H1 (cell line): ENCODE measurements at regions not wholly inside any gene's neighbourhood (a gene's known extent, or its start where the extent isn't known, plus 50 kb on each side); places are given as distances from the start of the nearest gene placed in this dataset.

Source experiments
- PHF8 ChIP-seq: fragments of 200-600 bp; sonication (generic); conservative IDR thresholded peaks from 2 replicates; pipeline ENCODE4 v1.7.1; 2012; ENCODE audit warnings: low read depth, mild to moderate bottlenecking, inconsistent platforms, low read length, moderate library complexity
- RFX5 ChIP-seq: IDR thresholded peaks from 2 replicates; pipeline ENCODE4 v1.6.1; 2011; ENCODE audit warnings: low read depth, low read length, improper control_type of control experiment, borderline replicate concordance
- SP2 ChIP-seq: IDR thresholded peaks from 2 replicates; pipeline ENCODE4 v1.6.1; 2012; ENCODE audit warnings: mild to moderate bottlenecking, low read length, inconsistent platforms
- TBP ChIP-seq: IDR thresholded peaks from 2 replicates; pipeline ENCODE4 v1.6.1; 2011; ENCODE audit warnings: low read depth, low read length, improper control_type of control experiment
- TF ChIP-seq, protein P1 (sequence below): fragments of 300-600 bp; sonication (generic); IDR thresholded peaks from 2 replicates; pipeline ENCODE4 v1.7.1; 2012; ENCODE audit warnings: low read length, moderate library complexity, mild to moderate bottlenecking, inconsistent platforms; ENCODE audit not compliant: insufficient replicate concordance
- TF ChIP-seq, protein P2 (sequence below): IDR thresholded peaks from 2 replicates; pipeline ENCODE4 v1.6.1; 2012; ENCODE audit warnings: inconsistent platforms

DNA sequence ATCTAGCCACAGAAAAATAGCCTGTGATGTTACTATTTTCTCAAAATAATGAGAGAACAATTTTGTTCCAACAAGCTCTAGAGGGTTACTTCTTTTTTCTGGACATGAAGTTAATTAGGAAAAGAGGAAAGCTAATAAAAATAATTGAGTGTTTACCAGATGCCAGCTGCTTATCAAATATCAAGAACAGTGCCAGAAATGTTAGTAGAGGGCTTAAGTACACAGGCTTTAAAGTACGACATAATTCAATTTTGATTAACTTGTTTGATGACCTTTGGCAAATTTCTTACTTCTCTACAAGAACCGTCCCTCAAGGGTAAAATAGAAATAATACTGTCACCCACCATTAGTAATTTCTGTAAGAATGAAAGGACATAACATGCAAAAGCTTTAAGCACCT lies 977.0 kb downstream of the FSTL5 start (continued):
- TF ChIP-seq, protein P1, sequence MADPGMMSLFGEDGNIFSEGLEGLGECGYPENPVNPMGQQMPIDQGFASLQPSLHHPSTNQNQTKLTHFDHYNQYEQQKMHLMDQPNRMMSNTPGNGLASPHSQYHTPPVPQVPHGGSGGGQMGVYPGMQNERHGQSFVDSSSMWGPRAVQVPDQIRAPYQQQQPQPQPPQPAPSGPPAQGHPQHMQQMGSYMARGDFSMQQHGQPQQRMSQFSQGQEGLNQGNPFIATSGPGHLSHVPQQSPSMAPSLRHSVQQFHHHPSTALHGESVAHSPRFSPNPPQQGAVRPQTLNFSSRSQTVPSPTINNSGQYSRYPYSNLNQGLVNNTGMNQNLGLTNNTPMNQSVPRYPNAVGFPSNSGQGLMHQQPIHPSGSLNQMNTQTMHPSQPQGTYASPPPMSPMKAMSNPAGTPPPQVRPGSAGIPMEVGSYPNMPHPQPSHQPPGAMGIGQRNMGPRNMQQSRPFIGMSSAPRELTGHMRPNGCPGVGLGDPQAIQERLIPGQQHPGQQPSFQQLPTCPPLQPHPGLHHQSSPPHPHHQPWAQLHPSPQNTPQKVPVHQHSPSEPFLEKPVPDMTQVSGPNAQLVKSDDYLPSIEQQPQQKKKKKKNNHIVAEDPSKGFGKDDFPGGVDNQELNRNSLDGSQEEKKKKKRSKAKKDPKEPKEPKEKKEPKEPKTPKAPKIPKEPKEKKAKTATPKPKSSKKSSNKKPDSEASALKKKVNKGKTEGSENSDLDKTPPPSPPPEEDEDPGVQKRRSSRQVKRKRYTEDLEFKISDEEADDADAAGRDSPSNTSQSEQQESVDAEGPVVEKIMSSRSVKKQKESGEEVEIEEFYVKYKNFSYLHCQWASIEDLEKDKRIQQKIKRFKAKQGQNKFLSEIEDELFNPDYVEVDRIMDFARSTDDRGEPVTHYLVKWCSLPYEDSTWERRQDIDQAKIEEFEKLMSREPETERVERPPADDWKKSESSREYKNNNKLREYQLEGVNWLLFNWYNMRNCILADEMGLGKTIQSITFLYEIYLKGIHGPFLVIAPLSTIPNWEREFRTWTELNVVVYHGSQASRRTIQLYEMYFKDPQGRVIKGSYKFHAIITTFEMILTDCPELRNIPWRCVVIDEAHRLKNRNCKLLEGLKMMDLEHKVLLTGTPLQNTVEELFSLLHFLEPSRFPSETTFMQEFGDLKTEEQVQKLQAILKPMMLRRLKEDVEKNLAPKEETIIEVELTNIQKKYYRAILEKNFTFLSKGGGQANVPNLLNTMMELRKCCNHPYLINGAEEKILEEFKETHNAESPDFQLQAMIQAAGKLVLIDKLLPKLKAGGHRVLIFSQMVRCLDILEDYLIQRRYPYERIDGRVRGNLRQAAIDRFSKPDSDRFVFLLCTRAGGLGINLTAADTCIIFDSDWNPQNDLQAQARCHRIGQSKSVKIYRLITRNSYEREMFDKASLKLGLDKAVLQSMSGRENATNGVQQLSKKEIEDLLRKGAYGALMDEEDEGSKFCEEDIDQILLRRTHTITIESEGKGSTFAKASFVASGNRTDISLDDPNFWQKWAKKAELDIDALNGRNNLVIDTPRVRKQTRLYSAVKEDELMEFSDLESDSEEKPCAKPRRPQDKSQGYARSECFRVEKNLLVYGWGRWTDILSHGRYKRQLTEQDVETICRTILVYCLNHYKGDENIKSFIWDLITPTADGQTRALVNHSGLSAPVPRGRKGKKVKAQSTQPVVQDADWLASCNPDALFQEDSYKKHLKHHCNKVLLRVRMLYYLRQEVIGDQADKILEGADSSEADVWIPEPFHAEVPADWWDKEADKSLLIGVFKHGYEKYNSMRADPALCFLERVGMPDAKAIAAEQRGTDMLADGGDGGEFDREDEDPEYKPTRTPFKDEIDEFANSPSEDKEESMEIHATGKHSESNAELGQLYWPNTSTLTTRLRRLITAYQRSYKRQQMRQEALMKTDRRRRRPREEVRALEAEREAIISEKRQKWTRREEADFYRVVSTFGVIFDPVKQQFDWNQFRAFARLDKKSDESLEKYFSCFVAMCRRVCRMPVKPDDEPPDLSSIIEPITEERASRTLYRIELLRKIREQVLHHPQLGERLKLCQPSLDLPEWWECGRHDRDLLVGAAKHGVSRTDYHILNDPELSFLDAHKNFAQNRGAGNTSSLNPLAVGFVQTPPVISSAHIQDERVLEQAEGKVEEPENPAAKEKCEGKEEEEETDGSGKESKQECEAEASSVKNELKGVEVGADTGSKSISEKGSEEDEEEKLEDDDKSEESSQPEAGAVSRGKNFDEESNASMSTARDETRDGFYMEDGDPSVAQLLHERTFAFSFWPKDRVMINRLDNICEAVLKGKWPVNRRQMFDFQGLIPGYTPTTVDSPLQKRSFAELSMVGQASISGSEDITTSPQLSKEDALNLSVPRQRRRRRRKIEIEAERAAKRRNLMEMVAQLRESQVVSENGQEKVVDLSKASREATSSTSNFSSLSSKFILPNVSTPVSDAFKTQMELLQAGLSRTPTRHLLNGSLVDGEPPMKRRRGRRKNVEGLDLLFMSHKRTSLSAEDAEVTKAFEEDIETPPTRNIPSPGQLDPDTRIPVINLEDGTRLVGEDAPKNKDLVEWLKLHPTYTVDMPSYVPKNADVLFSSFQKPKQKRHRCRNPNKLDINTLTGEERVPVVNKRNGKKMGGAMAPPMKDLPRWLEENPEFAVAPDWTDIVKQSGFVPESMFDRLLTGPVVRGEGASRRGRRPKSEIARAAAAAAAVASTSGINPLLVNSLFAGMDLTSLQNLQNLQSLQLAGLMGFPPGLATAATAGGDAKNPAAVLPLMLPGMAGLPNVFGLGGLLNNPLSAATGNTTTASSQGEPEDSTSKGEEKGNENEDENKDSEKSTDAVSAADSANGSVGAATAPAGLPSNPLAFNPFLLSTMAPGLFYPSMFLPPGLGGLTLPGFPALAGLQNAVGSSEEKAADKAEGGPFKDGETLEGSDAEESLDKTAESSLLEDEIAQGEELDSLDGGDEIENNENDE, result no peak
- TF ChIP-seq PHF8 (no peak), SP2 (no peak), RFX5 (no peak), TBP (no peak)
- TF ChIP-seq, protein P2, sequence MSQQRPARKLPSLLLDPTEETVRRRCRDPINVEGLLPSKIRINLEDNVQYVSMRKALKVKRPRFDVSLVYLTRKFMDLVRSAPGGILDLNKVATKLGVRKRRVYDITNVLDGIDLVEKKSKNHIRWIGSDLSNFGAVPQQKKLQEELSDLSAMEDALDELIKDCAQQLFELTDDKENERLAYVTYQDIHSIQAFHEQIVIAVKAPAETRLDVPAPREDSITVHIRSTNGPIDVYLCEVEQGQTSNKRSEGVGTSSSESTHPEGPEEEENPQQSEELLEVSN, result no peak
